Liver (tissue), 7 donors: ENCODE measurements at regions not wholly inside any gene's neighbourhood (a gene's known extent, or its start where the extent isn't known, plus 50 kb on each side); places are given as distances from the start of the nearest gene placed in this dataset.

Experiments
- DNase-seq: peaks from one replicate; pipeline ENCODE4 v3.0.0-alpha.2; 2017; ENCODE audit warnings: low spot score
- H3K27ac ChIP-seq, 2 donors: one replicate each; pipeline ENCODE4 v1.7.0; 2013; ENCODE audit warnings: inconsistent platforms in 2 of 2, low read length in 2 of 2, control low read depth in 1 of 2, low read depth in 1 of 2, mild to moderate bottlenecking in 1 of 2
- H3K27me3 ChIP-seq, 4 donors: one replicate each; pipeline versions ENCODE4 v1.6.1 to v1.7.0; 2013; ENCODE audit warnings: low read length in 3 of 4, inconsistent platforms in 1 of 4, mild to moderate bottlenecking in 1 of 4, moderate library complexity in 1 of 4; ENCODE audit not compliant: control insufficient read depth in 4 of 4, insufficient read depth in 4 of 4
- H3K36me3 ChIP-seq, 4 donors: one replicate each; pipeline versions ENCODE4 v1.6.1 to v1.7.0; 2013; ENCODE audit warnings: low read length in 3 of 4, mild to moderate bottlenecking in 3 of 4, low read depth in 1 of 4, moderate library complexity in 1 of 4; ENCODE audit not compliant: control insufficient read depth in 4 of 4, insufficient read depth in 3 of 4
- H3K4me1 ChIP-seq, 4 donors: one replicate each; pipeline versions ENCODE4 v1.6.1 to v1.7.0; 2013; ENCODE audit warnings: low read length in 3 of 4, mild to moderate bottlenecking in 3 of 4, moderate library complexity in 1 of 4; ENCODE audit not compliant: control insufficient read depth in 4 of 4, insufficient read depth in 4 of 4
- H3K4me3 ChIP-seq, 3 donors: one replicate each; pipeline versions ENCODE4 v1.6.1 to v1.7.0; 2013; ENCODE audit warnings: low read length in 3 of 3, control low read depth in 1 of 3, low read depth in 1 of 3, mild to moderate bottlenecking in 1 of 3
- H3K9ac ChIP-seq, 2 donors: one replicate each; pipeline ENCODE4 v1.7.0; 2013; ENCODE audit warnings: low read length in 2 of 2, mild to moderate bottlenecking in 2 of 2, moderate library complexity in 2 of 2, control low read depth in 1 of 2, low read depth in 1 of 2
- H3K9me3 ChIP-seq, 4 donors: one replicate each; pipeline versions ENCODE4 v1.6.1 to v1.7.0; 2013; ENCODE audit warnings: low read length in 3 of 4; ENCODE audit not compliant: control insufficient read depth in 4 of 4
- ATF3 ChIP-seq: IDR thresholded peaks from 2 replicates; pipeline ENCODE4 v1.6.1; 2016; ENCODE audit warnings: antibody characterized with exemption
- EGR1 ChIP-seq, 2 donors: IDR thresholded peaks; 2 replicates each; pipeline ENCODE4 v1.6.1; 2016 to 2018; ENCODE audit warnings: antibody characterized with exemption in 2 of 2, low read depth in 2 of 2
- GABPA ChIP-seq, 2 donors: IDR thresholded peaks in 1 of 2; conservative IDR thresholded peaks in 1 of 2; 2 replicates each; pipeline ENCODE4 v1.6.1; 2016; ENCODE audit warnings: antibody characterized with exemption in 2 of 2, mild to moderate bottlenecking in 1 of 2, moderate library complexity in 1 of 2
- HNF4A ChIP-seq, 2 donors: conservative IDR thresholded peaks; 2 replicates each; pipeline ENCODE4 v1.6.1; 2016; ENCODE audit warnings: antibody characterized with exemption in 2 of 2, mild to moderate bottlenecking in 2 of 2
- NR2F2 ChIP-seq: IDR thresholded peaks from 2 replicates; pipeline ENCODE4 v1.6.1; 2016; ENCODE audit warnings: antibody characterized with exemption
- REST ChIP-seq: IDR thresholded peaks from 2 replicates; pipeline ENCODE4 v1.6.1; 2016; ENCODE audit warnings: antibody characterized with exemption, mild to moderate bottlenecking
- SP1 ChIP-seq: IDR thresholded peaks from 2 replicates; pipeline ENCODE4 v1.6.1; 2018; ENCODE audit warnings: antibody characterized with exemption, mild to moderate bottlenecking
- TAF1 ChIP-seq: conservative IDR thresholded peaks from 2 replicates; pipeline ENCODE4 v1.6.1; 2016; ENCODE audit warnings: antibody characterized with exemption, mild to moderate bottlenecking
- WGBS: extraction: QIAGEN DNeasy Blood & Tissue Kit; methylation state at CpG from one replicate; pipeline ENCODE4 v1.1.7; 2013; 5-methylcytosine and 5-hydroxymethylcytosine counted together
- TF ChIP-seq, protein P1 (sequence below): IDR thresholded peaks from 2 replicates; pipeline ENCODE4 v1.6.1; 2016; ENCODE audit warnings: antibody characterized with exemption
- donor health status: healthy.
- donor health status: healthy.
- donor health status: healthy.
- donor health status: healthy.

DNA sequence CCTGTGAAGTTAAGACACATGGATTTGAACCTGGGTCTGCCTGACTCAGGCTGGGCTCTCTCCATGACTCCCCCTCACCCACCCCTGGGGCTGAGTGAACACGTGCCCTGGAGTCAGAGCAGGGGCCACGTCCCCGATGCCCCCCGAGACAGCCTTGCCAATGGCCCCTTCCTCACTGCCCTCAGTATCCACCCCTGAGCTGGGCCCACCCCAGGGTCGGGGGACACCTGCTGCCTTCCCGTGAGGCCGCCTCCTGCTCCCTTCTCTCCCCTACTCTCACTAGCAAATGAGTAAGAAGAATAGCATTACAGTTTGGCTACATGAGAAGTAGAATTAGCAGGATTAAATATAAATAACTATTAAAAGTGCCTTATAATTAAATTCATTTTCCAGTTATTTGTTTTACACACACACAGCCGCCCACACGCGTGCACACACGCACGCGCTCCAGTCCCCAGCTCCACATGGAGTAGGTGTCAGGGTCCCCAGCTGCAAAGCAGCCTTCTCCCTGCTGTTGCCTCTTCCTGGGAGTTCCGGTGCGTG is 117.4 kb upstream of the LINGO1 start:
- no peak for DNase-seq
- Histone ChIP-seq H3K36me3 (no peaks in the 10 kb centered on the region), H3K27me3 (no peaks in the 10 kb centered on the region), H3K9ac (no peak overlapping the region), H3K4me1 (peaks cover 0 to 8% (median 3%) of the 10 kb centered on the region in 4 donors), H3K9me3 (no peaks in the 10 kb centered on the region), H3K27ac (no peak overlapping the region), H3K4me3 (no peak overlapping the region)
- no peak for TF ChIP-seq TAF1
- TF ChIP-seq, protein P1, sequence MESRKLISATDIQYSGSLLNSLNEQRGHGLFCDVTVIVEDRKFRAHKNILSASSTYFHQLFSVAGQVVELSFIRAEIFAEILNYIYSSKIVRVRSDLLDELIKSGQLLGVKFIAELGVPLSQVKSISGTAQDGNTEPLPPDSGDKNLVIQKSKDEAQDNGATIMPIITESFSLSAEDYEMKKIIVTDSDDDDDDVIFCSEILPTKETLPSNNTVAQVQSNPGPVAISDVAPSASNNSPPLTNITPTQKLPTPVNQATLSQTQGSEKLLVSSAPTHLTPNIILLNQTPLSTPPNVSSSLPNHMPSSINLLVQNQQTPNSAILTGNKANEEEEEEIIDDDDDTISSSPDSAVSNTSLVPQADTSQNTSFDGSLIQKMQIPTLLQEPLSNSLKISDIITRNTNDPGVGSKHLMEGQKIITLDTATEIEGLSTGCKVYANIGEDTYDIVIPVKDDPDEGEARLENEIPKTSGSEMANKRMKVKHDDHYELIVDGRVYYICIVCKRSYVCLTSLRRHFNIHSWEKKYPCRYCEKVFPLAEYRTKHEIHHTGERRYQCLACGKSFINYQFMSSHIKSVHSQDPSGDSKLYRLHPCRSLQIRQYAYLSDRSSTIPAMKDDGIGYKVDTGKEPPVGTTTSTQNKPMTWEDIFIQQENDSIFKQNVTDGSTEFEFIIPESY = no peak
- no peak for TF ChIP-seq HNF4A (conservative IDR thresholded peaks at IDR 0.05)
- TF ChIP-seq ATF3 = no peak
- no peak for TF ChIP-seq NR2F2
- no peak for TF ChIP-seq REST
- WGBS = 79% methylated on average over 15 of the region's 15 CpGs

DNA sequence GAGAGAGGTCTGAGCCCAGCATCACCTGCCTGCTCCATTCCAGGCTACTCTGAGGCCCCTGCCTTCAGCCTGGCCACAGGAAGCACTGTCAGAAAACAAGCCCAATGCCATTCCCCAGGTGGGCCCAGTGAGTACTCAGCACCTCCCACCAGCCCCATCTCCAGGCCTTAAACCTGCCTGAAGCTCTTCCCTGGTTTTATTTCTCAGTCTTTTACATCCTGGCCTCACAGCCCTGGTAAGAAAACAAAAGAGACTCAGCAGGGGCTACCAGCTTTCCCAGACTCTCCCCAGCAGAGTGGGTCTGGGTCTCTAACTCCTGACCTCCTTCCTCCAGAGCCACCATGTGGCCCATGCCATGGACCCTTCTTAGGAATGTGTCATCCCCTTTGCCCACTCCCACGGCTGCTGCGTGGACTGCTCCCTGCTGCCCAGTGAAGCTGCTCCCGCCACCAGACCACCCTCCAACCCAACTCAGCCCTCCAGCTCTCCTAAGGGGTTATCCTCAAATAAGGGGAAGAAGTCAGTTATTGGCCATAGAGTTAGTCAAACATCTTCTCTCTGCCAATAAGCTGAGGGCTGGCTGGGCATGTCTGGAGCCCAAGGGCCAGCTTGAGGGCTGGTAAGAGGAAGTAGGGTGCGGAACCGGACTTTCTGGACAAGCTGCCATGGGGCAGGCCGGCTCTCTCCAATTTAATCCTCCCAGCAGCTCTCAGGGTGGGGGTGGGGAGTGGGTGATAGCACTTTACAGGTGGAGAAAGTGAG is 116.7 kb upstream of the LINGO1 start:
- no peaks in the 10 kb centered on the region for H3K36me3 ChIP-seq
- TF ChIP-seq SP1 (no peak), GABPA (IDR thresholded peaks at IDR 0.05 in 1 of 2, conservative IDR thresholded peaks at IDR 0.05 in 1 of 2) (no peak), EGR1 (IDR thresholded peaks at IDR 0.05; ENCODE audit: low read depth in 2 of 2) (no peak)
- TF ChIP-seq, protein P1 = no peak
- no peaks in the 10 kb centered on the region for H3K9me3 ChIP-seq
- no peak overlapping the region for H3K27ac ChIP-seq
- H3K27me3 ChIP-seq = no peaks in the 10 kb centered on the region
- WGBS = 81% methylated on average over 6 of the region's 6 CpGs
- DNase-seq = no peak
- peaks cover 0 to 8% (median 3%) of the 10 kb centered on the region in 4 donors for H3K4me1 ChIP-seq
- H3K9ac ChIP-seq = no peak overlapping the region
- no peak overlapping the region for H3K4me3 ChIP-seq
